Keratinocyte (primary cell): ENCODE measurements at regions not wholly inside any gene's neighbourhood (a gene's known extent, or its start where the extent isn't known, plus 50 kb on each side); places are given as distances from the start of the nearest gene placed in this dataset.

Experiments
- DNase-seq: peaks from one replicate; pipeline ENCODE4 v3.0.0-alpha.2; 2011; ENCODE audit warnings: low read depth, missing footprints, low spot score
- FAIRE-seq: peaks from 2 replicates; lab custom pipeline; 2011; peaks lifted over from hg19 to GRCh38; lab: Jason Lieb, UNC
- H2AFZ ChIP-seq: 2 replicates; pipeline ENCODE4 v1.6.0; 2012; ENCODE audit warnings: low read length, control low read depth, inconsistent platforms; ENCODE audit not compliant: control insufficient read depth
- H3K27ac ChIP-seq: 2 replicates; pipeline ENCODE4 v1.5.1; 2011; ENCODE audit warnings: low read length; ENCODE audit not compliant: control insufficient read depth, insufficient read depth
- H3K27me3 ChIP-seq: 3 replicates; pipeline ENCODE4 v1.6.0; 2011; ENCODE audit warnings: low read length; ENCODE audit not compliant: control insufficient read depth, insufficient read depth; ENCODE audit errors: extremely low read depth
- H3K36me3 ChIP-seq, 2 experiments: 2 replicates in 1 of 2; 3 replicates in 1 of 2; pipeline ENCODE4 v1.5.1; 2011; ENCODE audit warnings: low read length in 2 of 2, mild to moderate bottlenecking in 1 of 2; ENCODE audit not compliant: control insufficient read depth in 2 of 2, insufficient read depth in 2 of 2; ENCODE audit errors: extremely low read depth in 1 of 2
- H3K4me1 ChIP-seq: 3 replicates; pipeline ENCODE4 v1.5.1; 2011; ENCODE audit warnings: low read length; ENCODE audit not compliant: control insufficient read depth, insufficient read depth; ENCODE audit errors: extremely low read depth
- H3K4me2 ChIP-seq: 3 replicates; pipeline ENCODE4 v1.6.0; 2011; ENCODE audit warnings: low read depth, low read length; ENCODE audit not compliant: control insufficient read depth, insufficient read depth; ENCODE audit errors: extremely low read depth
- H3K4me3 ChIP-seq, 3 experiments: fragments of 200-600 bp in 1 of 3; sonication (generic) in 1 of 3; 2 replicates in 2 of 3; 3 replicates in 1 of 3; pipeline ENCODE4 v1.5.1; 2011 to 2016; ENCODE audit warnings: low read length in 3 of 3, mild to moderate bottlenecking in 3 of 3, control low read depth in 2 of 3, inconsistent platforms in 1 of 3, low read depth in 1 of 3, mixed read lengths in 1 of 3, mixed run types in 1 of 3, moderate library complexity in 1 of 3; ENCODE audit not compliant: control insufficient read depth in 2 of 3, insufficient read depth in 2 of 3; ENCODE audit errors: extremely low read depth in 1 of 3
- H3K79me2 ChIP-seq: 2 replicates; pipeline ENCODE4 v1.6.0; 2012; ENCODE audit warnings: low read length; ENCODE audit not compliant: control insufficient read depth, insufficient read depth
- H3K9ac ChIP-seq: 3 replicates; pipeline ENCODE4 v1.6.0; 2011; ENCODE audit warnings: low read length; ENCODE audit not compliant: control insufficient read depth, insufficient read depth; ENCODE audit errors: extremely low read depth
- H3K9me1 ChIP-seq: 3 replicates; pipeline ENCODE4 v1.6.0; 2011; ENCODE audit warnings: low read length; ENCODE audit not compliant: control insufficient read depth, insufficient read depth; ENCODE audit errors: extremely low read depth
- H3K9me3 ChIP-seq: 2 replicates; pipeline ENCODE4 v1.5.1; 2012; ENCODE audit warnings: low read depth, low read length; ENCODE audit not compliant: control insufficient read depth
- H4K20me1 ChIP-seq: 3 replicates; pipeline ENCODE4 v1.6.0; 2011; ENCODE audit warnings: low read length; ENCODE audit not compliant: control insufficient read depth, insufficient read depth; ENCODE audit errors: extremely low read depth
- EZH2 ChIP-seq: IDR thresholded peaks from one replicate; pipeline ENCODE4 v1.6.1; 2012; ENCODE audit warnings: inconsistent platforms, mild to moderate bottlenecking, low read length, moderate library complexity
- dilution Hi-C: fragments of 300-500 bp; cut with MboI; formaldehyde crosslinking; loops from one replicate; pipeline ENCODE4 v1.7.0; 2020; ENCODE audit warnings: low sequenced_read_pairs; ENCODE audit not compliant: extremely low pct_ligation_motif_present
- TF ChIP-seq, protein P1 (sequence below), 3 experiments: IDR thresholded peaks in 1 of 3; conservative IDR thresholded peaks in 1 of 3; optimal IDR thresholded peaks in 1 of 3; 2 replicates in 2 of 3; 3 replicates in 1 of 3; pipeline versions ENCODE3 to v1.5.1; 2011; ENCODE audit warnings: low read length in 3 of 3, mild to moderate bottlenecking in 3 of 3, moderate library complexity in 2 of 3, control low read depth in 1 of 3, inconsistent platforms in 1 of 3; ENCODE audit not compliant: insufficient read depth in 2 of 3; ENCODE audit errors: extremely low read depth in 1 of 3

- Histone ChIP-seq H3K27me3 (no peaks in the 10 kb centered on the region), H3K9ac (no peak overlapping the region), H3K4me3 (no peak overlapping the region), H2AFZ (no peak overlapping the region), H3K36me3 (no peaks in the 10 kb centered on the region), H3K9me1 (no peaks in the 10 kb centered on the region), H3K79me2 (no peaks in the 10 kb centered on the region), H3K4me2 (no peak overlapping the region), H3K27ac (no peak overlapping the region), H3K9me3 (no peaks in the 10 kb centered on the region), H4K20me1 (no peaks in the 10 kb centered on the region), H3K4me1 (no peaks in the 10 kb centered on the region)
- no peak for FAIRE-seq
- DNase-seq = no peak
- dilution Hi-C loops = no loop called here
- TF ChIP-seq, protein P1, sequence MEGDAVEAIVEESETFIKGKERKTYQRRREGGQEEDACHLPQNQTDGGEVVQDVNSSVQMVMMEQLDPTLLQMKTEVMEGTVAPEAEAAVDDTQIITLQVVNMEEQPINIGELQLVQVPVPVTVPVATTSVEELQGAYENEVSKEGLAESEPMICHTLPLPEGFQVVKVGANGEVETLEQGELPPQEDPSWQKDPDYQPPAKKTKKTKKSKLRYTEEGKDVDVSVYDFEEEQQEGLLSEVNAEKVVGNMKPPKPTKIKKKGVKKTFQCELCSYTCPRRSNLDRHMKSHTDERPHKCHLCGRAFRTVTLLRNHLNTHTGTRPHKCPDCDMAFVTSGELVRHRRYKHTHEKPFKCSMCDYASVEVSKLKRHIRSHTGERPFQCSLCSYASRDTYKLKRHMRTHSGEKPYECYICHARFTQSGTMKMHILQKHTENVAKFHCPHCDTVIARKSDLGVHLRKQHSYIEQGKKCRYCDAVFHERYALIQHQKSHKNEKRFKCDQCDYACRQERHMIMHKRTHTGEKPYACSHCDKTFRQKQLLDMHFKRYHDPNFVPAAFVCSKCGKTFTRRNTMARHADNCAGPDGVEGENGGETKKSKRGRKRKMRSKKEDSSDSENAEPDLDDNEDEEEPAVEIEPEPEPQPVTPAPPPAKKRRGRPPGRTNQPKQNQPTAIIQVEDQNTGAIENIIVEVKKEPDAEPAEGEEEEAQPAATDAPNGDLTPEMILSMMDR (optimal IDR thresholded peaks at IDR 0.05 in 1 of 3, IDR thresholded peaks at IDR 0.05 in 1 of 3, conservative IDR thresholded peaks at IDR 0.05 in 1 of 3; ENCODE audit: extremely low read depth in 1 of 3, insufficient read depth in 2 of 3, low read length in 3 of 3) = no peak
- no peak for TF ChIP-seq EZH2
Measured at GRCh38 chr3:6254490-6254889, 606.4 kb upstream of the GRM7 start.

- no peaks in the 10 kb centered on the region for H3K36me3 ChIP-seq
- no peak for DNase-seq
- dilution Hi-C loops = no loop called here
Measured at GRCh38 chr3:6255229-6255628, 605.7 kb upstream of the GRM7 start.

More at GRCh38 chr3:6255229-6255628, 605.7 kb upstream of the GRM7 start:
- Histone ChIP-seq H2AFZ (no peak overlapping the region), H3K27ac (no peak overlapping the region), H3K4me3 (no peak overlapping the region), H3K79me2 (no peaks in the 10 kb centered on the region), H3K4me1 (no peaks in the 10 kb centered on the region), H4K20me1 (no peaks in the 10 kb centered on the region), H3K9me3 (no peaks in the 10 kb centered on the region), H3K9me1 (no peaks in the 10 kb centered on the region), H3K27me3 (no peaks in the 10 kb centered on the region), H3K9ac (no peak overlapping the region), H3K4me2 (no peak overlapping the region)
- TF ChIP-seq, protein P1 (optimal IDR thresholded peaks at IDR 0.05 in 1 of 3, IDR thresholded peaks at IDR 0.05 in 1 of 3, conservative IDR thresholded peaks at IDR 0.05 in 1 of 3; ENCODE audit: extremely low read depth in 1 of 3, insufficient read depth in 2 of 3, low read length in 3 of 3) = no peak
- no peak for TF ChIP-seq EZH2
- FAIRE-seq = no peak
